ENCODE measurements at regions not wholly inside any gene's neighbourhood (a gene's known extent, or its start where the extent isn't known, plus 50 kb on each side); places are given as distances from the start of the nearest gene placed in this dataset.

DNA sequence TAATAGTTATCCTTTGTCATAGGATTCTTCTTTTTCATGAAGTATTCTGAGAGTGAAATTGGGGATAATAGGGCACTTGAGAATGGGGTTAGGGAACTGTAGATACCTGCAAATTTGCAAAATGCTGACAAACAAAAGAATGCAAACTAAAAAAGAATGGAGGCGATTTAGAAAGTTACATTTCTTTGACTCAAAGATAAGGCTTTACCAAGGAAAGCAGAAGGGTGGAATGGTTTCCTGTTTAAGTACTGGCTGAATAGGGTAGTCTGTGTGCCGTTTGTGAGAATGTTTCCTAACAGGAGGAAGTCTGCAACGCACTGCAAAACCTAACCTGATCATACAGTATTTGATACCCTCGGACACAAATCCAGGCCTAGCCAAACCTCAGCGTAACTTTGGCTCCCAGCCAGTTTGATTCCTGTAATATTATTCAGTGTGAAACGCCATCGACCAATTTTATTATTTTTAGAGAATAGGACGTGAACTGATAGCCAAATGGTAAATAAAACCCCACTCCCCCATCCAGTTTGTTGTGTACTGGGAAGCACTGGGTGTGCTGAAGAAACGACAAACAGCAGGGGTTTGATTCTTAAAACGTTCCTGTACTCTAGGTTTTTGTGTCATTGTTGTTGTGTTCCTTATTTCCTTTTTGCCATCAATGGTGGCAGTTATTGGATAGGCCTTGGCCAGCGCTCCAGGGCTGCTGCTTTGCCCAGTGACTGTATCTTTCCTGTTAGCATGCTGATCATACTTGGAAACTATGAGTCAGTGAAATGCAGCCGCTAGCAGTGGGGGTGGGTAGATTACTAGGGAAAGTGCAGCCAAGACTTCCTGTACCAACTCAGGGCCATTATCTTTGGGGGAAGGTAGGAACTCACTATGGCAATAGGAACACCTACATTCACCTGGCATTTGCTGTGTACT is 148.0 kb upstream of the TBL1XR1 start:
- TF ChIP-seq, protein P1, sequence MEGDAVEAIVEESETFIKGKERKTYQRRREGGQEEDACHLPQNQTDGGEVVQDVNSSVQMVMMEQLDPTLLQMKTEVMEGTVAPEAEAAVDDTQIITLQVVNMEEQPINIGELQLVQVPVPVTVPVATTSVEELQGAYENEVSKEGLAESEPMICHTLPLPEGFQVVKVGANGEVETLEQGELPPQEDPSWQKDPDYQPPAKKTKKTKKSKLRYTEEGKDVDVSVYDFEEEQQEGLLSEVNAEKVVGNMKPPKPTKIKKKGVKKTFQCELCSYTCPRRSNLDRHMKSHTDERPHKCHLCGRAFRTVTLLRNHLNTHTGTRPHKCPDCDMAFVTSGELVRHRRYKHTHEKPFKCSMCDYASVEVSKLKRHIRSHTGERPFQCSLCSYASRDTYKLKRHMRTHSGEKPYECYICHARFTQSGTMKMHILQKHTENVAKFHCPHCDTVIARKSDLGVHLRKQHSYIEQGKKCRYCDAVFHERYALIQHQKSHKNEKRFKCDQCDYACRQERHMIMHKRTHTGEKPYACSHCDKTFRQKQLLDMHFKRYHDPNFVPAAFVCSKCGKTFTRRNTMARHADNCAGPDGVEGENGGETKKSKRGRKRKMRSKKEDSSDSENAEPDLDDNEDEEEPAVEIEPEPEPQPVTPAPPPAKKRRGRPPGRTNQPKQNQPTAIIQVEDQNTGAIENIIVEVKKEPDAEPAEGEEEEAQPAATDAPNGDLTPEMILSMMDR (conservative IDR thresholded peaks at IDR 0.05; ENCODE audit: low read length): no peak
- no peak for TF ChIP-seq EZH2phosphoT487 (IDR thresholded peaks at IDR 0.05; ENCODE audit: borderline replicate concordance)

Data from Loucy (cell line).